ENCODE measurements at regions not wholly inside any gene's neighbourhood (a gene's known extent, or its start where the extent isn't known, plus 50 kb on each side); places are given as distances from the start of the nearest gene placed in this dataset.

- DNase-seq = no peak
Measured at GRCh38 chr3:28649266-28649665, 300.6 kb upstream of the AZI2 start.

- DNase-seq = no peak
Measured at GRCh38 chr3:28651159-28651558, 302.5 kb upstream of the AZI2 start.

- DNase-seq = no peak
Measured at GRCh38 chr3:28664123-28664522, 315.5 kb upstream of the AZI2 start.

- peak; percentile 8 to 24 for DNase-seq
Measured at GRCh38 chr3:28667646-28668621, 319.3 kb upstream of the AZI2 start.

GRCh38 chr3:28669870-28670269 is 321.2 kb upstream of the AZI2 start:
- no peak for DNase-seq

GRCh38 chr3:28672406-28672805 is 323.8 kb upstream of the AZI2 start:
- DNase-seq = no peak

GRCh38 chr3:28673446-28673845 is 324.8 kb upstream of the AZI2 start:
- DNase-seq = no peak

GRCh38 chr3:28674212-28674611 is 325.6 kb upstream of the AZI2 start:
- DNase-seq = no peak

- DNase-seq = no peak
Measured at GRCh38 chr3:28677581-28677980, 329.0 kb upstream of the AZI2 start.

- no peak for DNase-seq
Measured at GRCh38 chr3:28678086-28678485, 329.5 kb upstream of the AZI2 start.

GRCh38 chr3:28680050-28680449 is 331.4 kb upstream of the AZI2 start:
- DNase-seq = no peak

GRCh38 chr3:28682121-28682520 is 333.5 kb upstream of the AZI2 start:
- DNase-seq = no peak

- DNase-seq = no peak
Measured at GRCh38 chr3:28690176-28690575, 341.6 kb upstream of the AZI2 start.

- DNase-seq = no peak
Measured at GRCh38 chr3:28698706-28699105, 350.1 kb upstream of the AZI2 start.

- DNase-seq = no peak
Measured at GRCh38 chr3:28699283-28699682, 350.7 kb upstream of the AZI2 start.

GRCh38 chr3:28700728-28701127 is 352.1 kb upstream of the AZI2 start:
- DNase-seq = no peak

- DNase-seq = no peak
Measured at GRCh38 chr3:28703843-28704242, 355.2 kb upstream of the AZI2 start.

- DNase-seq = no peak
Measured at GRCh38 chr3:28711293-28711692, 362.7 kb upstream of the AZI2 start.

- no peak for DNase-seq
Measured at GRCh38 chr3:28716939-28717338, 368.3 kb upstream of the AZI2 start.

- no peak for DNase-seq
Measured at GRCh38 chr3:28718074-28718849, 369.6 kb upstream of the AZI2 start.

GRCh38 chr3:28726840-28727239 is 378.2 kb upstream of the AZI2 start:
- no peak for DNase-seq

- DNase-seq = no peak
Measured at GRCh38 chr3:28727307-28727706, 378.7 kb upstream of the AZI2 start.

GRCh38 chr3:28738425-28738824 is 389.8 kb upstream of the AZI2 start:
- DNase-seq = no peak

- no peak for DNase-seq
Measured at GRCh38 chr3:28739647-28740046, 391.0 kb upstream of the AZI2 start.
